K562 (cell line): ENCODE measurements at regions not wholly inside any gene's neighbourhood (a gene's known extent, or its start where the extent isn't known, plus 50 kb on each side); places are given as distances from the start of the nearest gene placed in this dataset.

Source experiments
- ATAC-seq: fragments of 200-7000 bp; cut with Tn5 transposase; 3 replicates; pipeline ENCODE4 v1.9.1; 2020; ENCODE audit warnings: moderate library complexity
- BruUV-seq: library from RNA; stranded (reverse); fragments of 400-500 nt; replicated peaks from 2 replicates; lab custom pipeline; 2021; lab: Mats Ljungman, UMichigan
- CTCF ChIA-PET: fragments of 300-600 bp; formaldehyde crosslinking; extraction: SDS; loops from one replicate; lab custom pipeline; 2021; ENCODE audit warnings: low intra/inter-chr PET ratio; lab: Yijun Ruan, JAX
- POLR2A ChIA-PET: fragments of 300-600, 350-650 bp; sonication (Branson Sonifier 250); formaldehyde crosslinking; extraction: SDS; loops from one replicate; lab custom pipeline; 2021; ENCODE audit warnings: antibody characterized with exemption, inconsistent platforms; lab: Yijun Ruan, JAX
- DNase-seq, 4 experiments: peaks; one replicate each; pipeline versions ENCODE4 v3.0.0 to v3.0.0-alpha.2; 2011 to 2018; ENCODE audit warnings: low spot score in 3 of 4, mixed read lengths in 3 of 4; ENCODE audit errors: extremely low read depth in 1 of 4
- FAIRE-seq: peaks from 2 replicates; lab custom pipeline; 2011; peaks lifted over from hg19 to GRCh38; lab: Jason Lieb, UNC
- H2AFZ ChIP-seq: 2 replicates; pipeline ENCODE4 v1.6.0; 2011; ENCODE audit warnings: low read depth, low read length, control low read depth, inconsistent platforms
- H3K27ac ChIP-seq: fragments of 200-600 bp; 3 replicates; pipeline ENCODE4 v1.8.0; 2011; ENCODE audit warnings: low read depth, mild to moderate bottlenecking, control low read depth, inconsistent platforms, low read length, moderate library complexity, mixed read lengths; ENCODE audit errors: extremely low read depth
- H3K27me3 ChIP-seq, 2 experiments: fragments of 300-600 bp in 1 of 2; 2 replicates in 1 of 2; 3 replicates in 1 of 2; pipeline versions ENCODE4 v1.6.0 to v1.8.0; 2011; ENCODE audit warnings: inconsistent platforms in 2 of 2, low read length in 2 of 2, mild to moderate bottlenecking in 1 of 2, mixed read lengths in 1 of 2, moderate library complexity in 1 of 2; ENCODE audit not compliant: control insufficient read depth in 2 of 2, insufficient read depth in 2 of 2
- H3K36me3 ChIP-seq: fragments of 300-600 bp; 3 replicates; pipeline ENCODE4 v1.8.0; 2011; ENCODE audit warnings: mild to moderate bottlenecking, low read length, inconsistent platforms; ENCODE audit not compliant: control insufficient read depth, insufficient read depth
- H3K4me1 ChIP-seq, 2 experiments: fragments of 200-600 bp in 1 of 2; replicated peaks in 1 of 2; 2 replicates in 1 of 2; 3 replicates in 1 of 2; pipeline versions ENCODE4 v1.5.1 to v1.8.0; 2011; ENCODE audit warnings: inconsistent platforms in 2 of 2, low read length in 2 of 2, mild to moderate bottlenecking in 1 of 2, mixed read lengths in 1 of 2, moderate library complexity in 1 of 2; ENCODE audit not compliant: control insufficient read depth in 2 of 2, insufficient read depth in 2 of 2
- H3K4me2 ChIP-seq: 2 replicates; pipeline ENCODE4 v1.6.1; 2011; ENCODE audit warnings: low read length, control low read depth, inconsistent platforms, mixed read lengths; ENCODE audit not compliant: insufficient read depth
- H3K4me3 ChIP-seq: fragments of 200-600 bp; sonication (generic), shearing (Covaris generic); 2 replicates; pipeline ENCODE4 v1.5.1; 2016; ENCODE audit warnings: control low read depth, inconsistent platforms
- H3K79me2 ChIP-seq: fragments of 200-600 bp; 3 replicates; pipeline ENCODE4 v1.8.0; 2011; ENCODE audit warnings: low read length, inconsistent platforms; ENCODE audit not compliant: control insufficient read depth, insufficient read depth
- H3K9ac ChIP-seq, 2 experiments: 2 replicates each; pipeline versions ENCODE4 v1.6.0 to v1.6.1; 2011; ENCODE audit warnings: low read depth in 2 of 2, low read length in 2 of 2, control low read depth in 1 of 2, inconsistent platforms in 1 of 2, mild to moderate bottlenecking in 1 of 2, mixed read lengths in 1 of 2; ENCODE audit not compliant: insufficient read depth in 1 of 2
- H3K9me1 ChIP-seq: one replicate; pipeline ENCODE4 v1.6.0; 2011; ENCODE audit warnings: inconsistent platforms, mild to moderate bottlenecking, low read length, moderate library complexity; ENCODE audit not compliant: control insufficient read depth, insufficient read depth
- H3K9me3 ChIP-seq: replicated peaks from 2 replicates; pipeline ENCODE4 v1.5.1; 2011; ENCODE audit warnings: low read depth, low read length, inconsistent platforms; ENCODE audit not compliant: control insufficient read depth, insufficient read depth
- H4K20me1 ChIP-seq: replicated peaks from 2 replicates; pipeline ENCODE4 v1.6.1; 2011; ENCODE audit warnings: low read length, inconsistent platforms, mixed read lengths; ENCODE audit not compliant: control insufficient read depth, insufficient read depth
- CHCHD3 ChIP-seq: fragments of 250-450 bp; sonication (Bioruptor Pico); IDR thresholded peaks from 2 replicates; pipeline ENCODE4 v2.1.2; 2022; ENCODE audit warnings: mild to moderate bottlenecking
- CREB1 ChIP-seq, 2 experiments: sonication (generic) in 1 of 2; formaldehyde crosslinking in 1 of 2; IDR thresholded peaks; 2 replicates each; pipeline versions ENCODE4 v1.6.1 to v1.8.0; 2012 to 2022; ENCODE audit warnings: inconsistent platforms in 1 of 2, mild to moderate bottlenecking in 1 of 2, missing genetic modification reagents in 1 of 2, moderate library complexity in 1 of 2
- FOXK1 ChIP-seq: sonication (generic); formaldehyde crosslinking; IDR thresholded peaks from 2 replicates; pipeline ENCODE4 v1.8.0; 2022; ENCODE audit warnings: missing genetic modification reagents, mild to moderate bottlenecking, borderline replicate concordance
- GMEB1 ChIP-seq: fragments of 250-450 bp; sonication (Bioruptor Pico); IDR thresholded peaks from 2 replicates; pipeline ENCODE4 v1.4.0; 2020; ENCODE audit warnings: mild to moderate bottlenecking
- NCOA1 ChIP-seq: fragments of 450-650 bp; IDR thresholded peaks from 2 replicates; pipeline ENCODE4 v1.6.1; 2016; ENCODE audit warnings: low read depth
- RNF2 ChIP-seq: sonication (generic); IDR thresholded peaks from 2 replicates; pipeline ENCODE4 v1.6.1; 2016
- TAF9B ChIP-seq: fragments of 450-650 bp; IDR thresholded peaks from 2 replicates; pipeline ENCODE4 v1.6.1; 2018; ENCODE audit warnings: mild to moderate bottlenecking; ENCODE audit not compliant: partially characterized antibody
- TFAP4 ChIP-seq: sonication (generic); formaldehyde crosslinking; IDR thresholded peaks from 2 replicates; pipeline ENCODE4 v1.8.0; 2022; ENCODE audit warnings: missing genetic modification reagents, mild to moderate bottlenecking, moderate library complexity, borderline replicate concordance
- ZBTB1 ChIP-seq: sonication (generic); formaldehyde crosslinking; IDR thresholded peaks from 2 replicates; pipeline ENCODE4 v1.8.1; 2023; ENCODE audit warnings: missing genetic modification reagents, low read depth, mild to moderate bottlenecking, borderline replicate concordance
- ZBTB33 ChIP-seq: sonication (generic); formaldehyde crosslinking; IDR thresholded peaks from 2 replicates; pipeline ENCODE4 v1.8.1; 2023; ENCODE audit warnings: mild to moderate bottlenecking, missing genetic modification reagents
- ZNF134 ChIP-seq: fragments of 250-450 bp; sonication (Bioruptor Pico); conservative IDR thresholded peaks from 2 replicates; pipeline ENCODE4 v1.4.0; 2020
- ZNF217 ChIP-seq: sonication (generic); formaldehyde crosslinking; IDR thresholded peaks from 2 replicates; pipeline ENCODE4 v1.8.0; 2022; ENCODE audit warnings: mild to moderate bottlenecking, missing genetic modification reagents
- WGBS: fragments of 100-300 bp; shearing (Covaris generic); methylation state at CpG from one replicate; pipeline ENCODE4 v1.1.6; 2016; ENCODE audit warnings: low coverage, mixed read lengths; ENCODE audit not compliant: insufficient coverage; ENCODE audit errors: missing lambda C conversion rate; 5-methylcytosine and 5-hydroxymethylcytosine counted together
- in situ Hi-C: fragments of 300-500 bp; cut with MboI; formaldehyde crosslinking; loops from 4 replicates; pipeline ENCODE4 v1.15.0; 2018; ENCODE audit warnings: inconsistent platforms, mixed read lengths
- intact Hi-C: fragments of 100-400 bp; cut with micrococcal nuclease; formaldehyde crosslinking; loops from 2 replicates; pipeline ENCODE4 v1.14.2; 2022

- Histone ChIP-seq H3K4me3 (no peak overlapping the region), H4K20me1 (no peaks in the 10 kb centered on the region), H2AFZ (no peak overlapping the region), H3K4me1 (no peaks in the 10 kb centered on the region), H3K27me3 (no peaks in the 10 kb centered on the region), H3K9me3 (no peaks in the 10 kb centered on the region), H3K9ac (no peak overlapping the region), H3K79me2 (no peaks in the 10 kb centered on the region), H3K27ac (no peak overlapping the region), H3K4me2 (no peak overlapping the region), H3K9me1 (no peaks in the 10 kb centered on the region), H3K36me3 (no peaks in the 10 kb centered on the region)
- TF ChIP-seq CREB1 (IDR thresholded peaks at IDR 0.05) (no peak), CREB1 (CRISPR knock-in tag; IDR thresholded peaks at IDR 0.05) (no peak), ZNF134 (no peak)
- 0% methylated on average over 2 of the region's 2 CpGs for WGBS
- CTCF ChIA-PET: no interaction called here
- ATAC-seq: no peak
- FAIRE-seq: no peak
- in situ Hi-C loops: no loop called here
- intact Hi-C loops: no loop called here
- POLR2A ChIA-PET: no interaction called here
- BruUV-seq: no TSS peak
- no peak for DNase-seq
Observed at GRCh38 chr18:27491772-27492171, 306.7 kb upstream of the CHST9 start.

GRCh38 chr18:27483276-27483675 lies 298.2 kb upstream of the CHST9 start:
- H3K4me2 ChIP-seq: no peak overlapping the region
- DNase-seq: no peak
- intact Hi-C loops: no loop called here
- no peaks in the 10 kb centered on the region for H3K9me3 ChIP-seq
- no peaks in the 10 kb centered on the region for H3K27me3 ChIP-seq
- no peaks in the 10 kb centered on the region for H3K9me1 ChIP-seq
- FAIRE-seq: no peak
- H3K9ac ChIP-seq: no peak overlapping the region
- TF ChIP-seq CHCHD3 (CRISPR knock-in tag) (no peak), RNF2 (no peak), ZNF217 (no peak), TFAP4 (CRISPR knock-in tag) (no peak), ZBTB1 (CRISPR knock-in tag) (no peak), ZBTB33 (no peak), GMEB1 (CRISPR knock-in tag) (no peak), NCOA1 (no peak), FOXK1 (CRISPR knock-in tag) (no peak), TAF9B (no peak)
- H4K20me1 ChIP-seq: no peaks in the 10 kb centered on the region
- H3K79me2 ChIP-seq: no peaks in the 10 kb centered on the region
- in situ Hi-C loops: no loop called here
- BruUV-seq: no TSS peak
- POLR2A ChIA-PET: no interaction called here
- CTCF ChIA-PET: no interaction called here
- H3K27ac ChIP-seq: no peak overlapping the region
- whole genome bisulfite sequencing: 1% methylated on average over 4 of the region's 4 CpGs
- no peaks in the 10 kb centered on the region for H3K4me1 ChIP-seq
- H3K36me3 ChIP-seq: no peaks in the 10 kb centered on the region
- H2AFZ ChIP-seq: no peak overlapping the region
- no peak for ATAC-seq
- H3K4me3 ChIP-seq: no peak overlapping the region
